ENCODE measurements at regions not wholly inside any gene's neighbourhood (a gene's known extent, or its start where the extent isn't known, plus 50 kb on each side); places are given as distances from the start of the nearest gene placed in this dataset.

GRCh38 chr13:106382534-106382933 lies 152.9 kb downstream of the EFNB2 start:
- Histone ChIP-seq H3K9me3 (no peaks in the 10 kb centered on the region), H3K27ac (no peak overlapping the region), H3K4me1 (no peaks in the 10 kb centered on the region), H3K27me3 (no peaks in the 10 kb centered on the region), H3K36me3 (no peaks in the 10 kb centered on the region), H3K4me3 (no peak overlapping the region)
- no peak for ATAC-seq
- 79 to 81% methylated on average over 5 of the region's 5 CpGs for WGBS, 2 donors (ENCODE audit: low coverage in 1 of 2)
- TF ChIP-seq CTCF (IDR thresholded peaks at IDR 0.05) (no peak), POLR2A (IDR thresholded peaks at IDR 0.05) (no peak), POLR2AphosphoS5 (IDR thresholded peaks at IDR 0.05) (no peak), EP300 (IDR thresholded peaks at IDR 0.05) (no peak)

- Histone ChIP-seq H3K9me3 (no peaks in the 10 kb centered on the region), H3K27me3 (no peaks in the 10 kb centered on the region), H3K4me1 (no peaks in the 10 kb centered on the region), H3K4me3 (no peak overlapping the region), H3K36me3 (no peaks in the 10 kb centered on the region), H3K27ac (no peak overlapping the region)
- ATAC-seq, result no peak
- no peak for TF ChIP-seq CTCF (IDR thresholded peaks at IDR 0.05)
- no peak for TF ChIP-seq POLR2AphosphoS5 (IDR thresholded peaks at IDR 0.05)
- no peak for TF ChIP-seq POLR2A (IDR thresholded peaks at IDR 0.05)
- no peak for TF ChIP-seq EP300 (IDR thresholded peaks at IDR 0.05)
- 67 to 81% methylated on average over 4 of the region's 4 CpGs for WGBS, 2 donors (ENCODE audit: low coverage in 1 of 2)
Observed at GRCh38 chr13:106381091-106381490, 154.4 kb downstream of the EFNB2 start.

GRCh38 chr13:106377931-106378662 lies 157.4 kb downstream of the EFNB2 start:
- peaks cover 0 to 11% (median 0%) of the 10 kb centered on the region in 3 donors for H3K4me1 ChIP-seq
- no peaks in the 10 kb centered on the region for H3K9me3 ChIP-seq
- TF ChIP-seq EP300 (IDR thresholded peaks at IDR 0.05) (no peak), POLR2A (IDR thresholded peaks at IDR 0.05) (no peak), CTCF (IDR thresholded peaks at IDR 0.05) (no peak), POLR2AphosphoS5 (IDR thresholded peaks at IDR 0.05) (no peak)
- H3K27ac ChIP-seq, result no peak overlapping the region
- 88 to 93% methylated on average over 6 to 7 of the region's 7 CpGs for WGBS, 2 donors (ENCODE audit: low coverage in 1 of 2)
- H3K36me3 ChIP-seq, result no peaks in the 10 kb centered on the region
- no peak for ATAC-seq
- no peak overlapping the region for H3K4me3 ChIP-seq
- H3K27me3 ChIP-seq, result no peaks in the 10 kb centered on the region

- H3K27ac ChIP-seq, result no peak overlapping the region
- WGBS, 2 donors (ENCODE audit: low coverage in 1 of 2), result 83 to 86% methylated on average over 6 to 7 of the region's 7 CpGs
- TF ChIP-seq POLR2AphosphoS5 (IDR thresholded peaks at IDR 0.05) (no peak), CTCF (IDR thresholded peaks at IDR 0.05) (no peak), EP300 (IDR thresholded peaks at IDR 0.05) (no peak), POLR2A (IDR thresholded peaks at IDR 0.05) (no peak)
- H3K27me3 ChIP-seq, result no peaks in the 10 kb centered on the region
- ATAC-seq, result no peak
- H3K4me1 ChIP-seq, result peaks cover 0 to 19% (median 0%) of the 10 kb centered on the region in 3 donors
- H3K9me3 ChIP-seq, result no peaks in the 10 kb centered on the region
- no peak overlapping the region for H3K4me3 ChIP-seq
- no peaks in the 10 kb centered on the region for H3K36me3 ChIP-seq
Observed at GRCh38 chr13:106377341-106377740, 158.1 kb downstream of the EFNB2 start.

All from gastroesophageal sphincter (tissue), 4 donors.